NCI-H526 treated with DMSO at 0.1 percent for 48 hours (cell line): ENCODE measurements at regions not wholly inside any gene's neighbourhood (a gene's known extent, or its start where the extent isn't known, plus 50 kb on each side); places are given as distances from the start of the nearest gene placed in this dataset.

Experiments
- DNase-seq: peaks from one replicate; lab custom pipeline; 2025; lab: John Stamatoyannopoulos, UW

DNA sequence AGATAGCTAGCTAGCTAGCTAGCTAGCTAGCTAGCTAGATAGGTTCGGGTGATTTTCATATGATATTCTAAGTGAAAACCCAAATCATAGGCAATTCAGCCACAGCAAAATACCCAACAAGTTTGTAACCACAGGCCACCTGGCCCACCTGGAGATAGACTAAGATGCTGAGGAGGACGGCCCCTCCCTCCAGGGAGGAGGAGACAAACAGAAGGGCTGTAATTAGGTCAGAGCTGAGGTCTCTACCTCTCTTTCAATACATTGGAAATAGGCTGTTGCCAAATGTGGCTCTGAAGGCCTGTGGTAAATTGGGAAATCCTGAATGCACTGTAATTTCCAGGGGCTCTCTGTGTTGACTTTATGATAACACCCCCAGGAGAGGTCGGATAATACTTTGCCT is 382.2 kb downstream of the FGF9 start:
- DNase-seq = no peak

DNA sequence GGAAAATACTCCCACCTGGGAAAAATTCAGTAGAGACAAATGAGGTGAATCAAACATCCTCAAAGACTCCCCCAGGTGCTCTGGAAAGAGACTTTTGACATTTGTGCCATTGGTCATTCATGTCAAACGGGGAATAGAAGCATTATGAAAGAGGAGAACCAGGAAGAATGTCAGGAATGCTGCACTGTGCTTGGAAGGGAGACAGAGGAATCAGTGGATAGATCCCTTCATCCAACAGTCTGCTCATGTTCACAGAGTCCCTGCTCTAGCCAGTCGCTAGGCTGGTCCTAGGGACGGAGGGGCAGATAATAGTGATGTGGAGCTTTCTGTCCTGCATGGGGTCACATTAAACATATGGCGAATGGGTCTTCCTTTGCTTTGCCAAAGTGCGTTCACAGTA is 384.4 kb downstream of the FGF9 start:
- DNase-seq = no peak

DNA sequence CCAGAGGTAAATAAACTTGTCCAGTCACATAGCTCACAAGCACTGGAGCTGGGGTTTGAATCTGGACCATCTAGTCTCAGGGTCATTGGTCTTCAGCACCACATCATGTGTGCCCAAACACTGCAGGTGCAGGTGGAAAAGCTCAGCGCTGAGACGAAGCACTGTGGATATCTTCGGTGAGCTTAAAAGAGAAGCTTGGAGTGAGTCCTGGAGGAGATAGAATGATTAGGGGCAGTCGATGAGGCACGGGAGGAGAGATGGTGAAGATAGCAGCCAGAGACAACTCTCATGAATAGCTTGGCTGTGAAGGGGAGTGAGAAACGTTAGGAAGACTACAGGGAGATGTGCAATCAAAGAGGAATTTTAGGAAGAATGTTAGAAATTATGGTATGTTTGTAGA is 389.3 kb downstream of the FGF9 start:
- DNase-seq = no peak

DNA sequence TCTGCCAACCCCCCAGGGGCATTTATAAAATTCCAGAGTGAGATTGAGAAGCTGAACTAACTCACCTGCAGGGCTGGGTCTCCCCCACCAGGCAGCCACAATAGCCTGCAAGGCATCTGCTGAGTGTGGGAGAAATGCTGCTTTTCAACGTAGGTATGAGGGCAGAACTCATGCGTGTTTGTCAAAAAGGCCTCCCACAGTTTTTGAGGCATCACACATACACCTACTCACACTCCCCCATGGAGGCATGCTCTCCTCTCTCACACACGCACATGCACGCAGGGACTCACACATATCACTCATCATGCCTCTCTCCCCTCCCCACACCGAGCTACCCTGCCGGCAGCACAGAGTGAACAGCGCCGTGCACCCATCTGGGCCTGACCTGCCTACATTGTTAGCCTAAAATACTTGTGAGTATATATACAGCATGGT is 390.5 kb downstream of the FGF9 start:
- no peak for DNase-seq

DNA sequence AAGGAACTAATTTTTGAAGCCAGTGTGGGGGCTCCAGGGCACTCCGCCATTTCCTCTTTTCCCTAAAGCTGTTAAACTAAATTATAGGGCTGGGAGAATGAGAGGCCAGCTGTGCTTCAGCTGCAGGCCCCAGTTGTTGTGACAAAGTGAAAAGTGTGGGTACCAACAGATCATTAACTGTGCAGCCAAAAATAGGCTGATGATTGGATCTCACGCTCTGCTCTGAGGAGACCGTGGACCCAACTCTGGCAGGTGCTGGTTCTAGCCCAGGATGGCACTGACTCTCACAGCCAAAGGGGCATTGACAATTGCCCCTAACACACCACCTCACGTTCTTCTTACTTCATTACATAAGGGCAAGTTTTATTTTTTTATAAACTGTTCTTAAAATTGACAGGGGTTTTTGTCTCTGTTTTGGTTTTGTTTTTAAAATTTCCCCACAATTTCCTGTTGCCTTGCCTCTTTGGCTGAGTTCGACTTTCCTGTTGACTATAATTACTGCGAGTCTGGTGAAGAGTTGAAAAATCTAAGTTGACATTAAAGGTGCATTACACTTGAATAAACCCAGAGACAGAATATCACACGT is 391.0 kb downstream of the FGF9 start:
- DNase-seq = no peak

DNA sequence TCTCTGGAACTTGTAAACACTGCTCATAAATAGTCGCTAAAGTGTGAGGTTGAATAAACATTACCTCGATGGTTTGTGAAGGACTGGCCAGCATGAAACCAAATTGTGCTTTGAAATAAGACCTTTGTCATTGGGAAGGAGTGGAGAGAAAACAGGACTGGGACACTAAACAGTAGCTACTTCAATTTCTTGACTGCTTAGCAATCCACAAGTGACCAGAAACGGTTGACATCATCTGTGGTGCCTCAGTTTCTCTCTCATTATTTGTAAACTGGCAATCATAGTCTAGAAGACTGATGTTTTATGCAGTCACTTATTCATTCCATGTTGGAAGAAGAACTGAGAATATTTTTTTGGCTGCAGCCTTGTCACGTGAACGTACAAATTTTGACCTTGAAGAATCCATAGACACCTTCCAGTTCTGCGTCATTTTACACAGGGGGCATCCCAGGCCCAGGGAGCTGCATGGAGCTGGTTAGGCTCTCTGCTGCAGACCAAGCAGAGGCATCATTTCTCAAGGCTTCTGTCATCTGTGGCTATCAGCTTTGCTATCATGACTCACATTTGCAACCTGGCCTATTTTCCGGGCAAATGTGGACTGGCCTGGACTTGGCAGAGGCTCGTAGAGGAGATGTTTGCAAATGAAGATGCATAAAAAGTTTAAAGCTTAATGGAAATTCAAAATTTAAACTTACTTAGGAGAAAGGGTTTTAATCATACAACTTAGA is 391.8 kb downstream of the FGF9 start:
- no peak for DNase-seq

DNA sequence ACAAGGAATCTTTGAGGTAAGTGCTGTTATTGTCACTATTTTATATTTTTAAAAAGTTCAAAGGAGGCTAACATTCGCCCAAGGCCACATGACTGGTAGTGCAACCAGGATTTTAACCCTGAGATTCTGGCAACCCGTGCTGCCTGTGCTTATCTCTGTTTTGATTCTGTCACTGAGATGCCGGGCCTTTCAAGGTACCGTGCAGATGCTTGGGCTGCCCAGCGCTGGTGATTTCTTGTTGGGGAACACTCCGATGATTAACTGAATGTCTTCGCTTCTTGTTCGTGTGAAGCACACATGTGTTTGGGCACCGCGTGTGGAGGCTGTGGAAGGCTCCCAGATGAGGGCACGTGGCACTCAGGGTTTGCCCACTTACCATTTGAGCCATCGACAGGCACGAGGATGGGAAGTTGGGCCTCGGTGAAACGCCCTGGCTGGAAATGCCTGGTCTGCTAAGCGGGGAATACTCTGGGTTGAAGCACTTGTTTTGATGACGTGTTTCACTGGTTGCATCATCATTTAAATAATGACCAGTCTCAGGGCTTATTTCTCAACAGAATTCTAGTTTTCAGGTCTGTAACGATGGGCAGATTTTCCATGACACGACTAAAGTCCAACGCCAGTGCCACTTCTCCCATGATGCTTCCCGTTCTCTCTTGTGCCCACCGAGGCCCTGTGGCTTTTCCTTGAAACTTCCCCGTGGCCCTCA is 392.7 kb downstream of the FGF9 start:
- DNase-seq = no peak

DNA sequence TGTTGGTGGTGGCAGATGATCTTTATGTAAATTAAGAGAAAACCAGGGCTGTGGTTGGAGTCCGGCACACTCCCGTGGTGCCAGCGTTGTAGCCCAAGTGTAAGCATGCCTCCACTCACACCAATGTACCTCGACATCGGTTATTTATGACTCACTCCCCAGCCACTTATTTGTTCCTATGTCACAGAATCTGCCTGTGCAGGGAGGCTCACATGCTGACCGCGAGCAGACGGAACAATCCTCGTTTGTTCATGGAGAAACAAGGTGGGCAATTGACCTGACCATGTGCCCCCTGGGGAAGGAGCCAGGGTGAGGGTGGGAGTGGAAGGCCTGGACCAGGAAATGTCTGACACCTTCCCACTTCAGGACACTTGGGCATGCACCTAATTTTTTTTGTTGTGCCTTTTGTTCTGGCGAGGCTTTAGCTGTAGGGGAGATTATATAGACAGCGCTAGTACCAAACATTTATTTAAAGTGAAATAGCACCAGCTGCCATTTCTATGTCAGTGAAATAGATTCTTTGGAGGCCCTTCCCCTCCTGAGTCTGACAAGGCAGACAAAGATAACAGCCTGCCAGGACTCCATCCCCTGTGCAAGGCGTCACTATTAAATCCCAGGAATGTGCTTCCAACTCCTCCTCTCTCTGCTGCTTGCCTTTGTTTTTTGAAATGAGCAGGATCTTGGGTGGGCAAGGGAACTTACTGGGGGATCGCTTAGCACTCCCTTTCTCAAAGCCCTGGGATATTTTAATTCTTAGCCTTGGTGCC is 394.2 kb downstream of the FGF9 start:
- no peak for DNase-seq

DNA sequence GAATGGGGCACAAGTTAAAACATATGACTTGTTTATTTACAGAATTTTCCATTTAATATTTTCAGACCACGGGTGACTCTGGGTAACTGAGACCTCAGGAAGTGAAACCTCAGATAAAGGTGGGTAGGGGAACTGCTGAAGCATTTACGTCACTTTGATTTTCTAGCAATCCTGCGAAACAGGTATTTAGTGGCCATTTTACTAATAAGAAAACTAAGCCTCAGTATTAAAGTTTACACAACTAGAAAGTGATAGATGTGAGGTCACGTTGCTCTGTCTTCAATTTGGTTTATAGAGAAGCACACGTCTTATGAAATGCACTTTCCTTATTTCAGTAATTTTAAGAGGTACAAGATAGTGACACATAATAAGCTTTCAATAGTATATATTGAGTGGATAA is 402.8 kb downstream of the FGF9 start:
- no peak for DNase-seq

DNA sequence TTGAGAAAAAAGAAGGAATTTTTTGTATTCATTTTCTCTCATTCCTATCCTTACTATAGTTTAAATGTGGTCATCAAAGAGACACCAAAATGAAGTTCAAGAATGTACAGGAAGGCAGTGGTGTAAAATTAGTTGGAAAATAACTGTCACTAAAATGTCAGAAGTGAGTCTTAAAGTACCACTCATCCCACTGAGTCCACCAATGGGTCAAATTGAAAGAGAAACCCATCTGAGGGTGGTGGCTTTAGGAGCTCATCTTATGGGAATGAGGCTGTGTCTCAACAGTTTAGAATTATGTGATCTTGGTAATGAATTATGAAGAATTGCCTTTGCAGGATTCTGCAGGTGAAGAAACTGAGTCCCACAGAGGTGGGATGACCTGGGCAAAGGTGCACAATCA is 403.5 kb downstream of the FGF9 start:
- no peak for DNase-seq

DNA sequence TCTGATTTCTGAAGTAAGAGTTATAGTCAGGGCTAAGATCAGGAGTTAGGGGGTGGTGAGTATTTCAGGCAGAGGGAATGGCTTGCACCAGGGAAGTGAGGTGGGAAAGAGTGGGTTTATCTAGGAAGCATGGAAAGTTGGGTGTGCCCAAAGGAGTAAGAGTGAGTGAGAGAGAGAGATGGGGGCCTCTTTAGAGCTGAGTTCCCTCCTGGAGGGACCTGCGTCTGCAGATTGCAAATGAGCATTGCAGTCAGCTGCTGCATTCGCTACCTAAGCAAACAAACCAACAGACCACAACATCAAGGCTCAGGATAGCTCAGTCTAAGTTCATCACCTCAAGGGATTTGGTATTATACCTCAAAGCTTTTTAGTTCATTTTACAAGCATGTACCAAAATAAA is 405.8 kb downstream of the FGF9 start:
- DNase-seq = peak; percentile 69

DNA sequence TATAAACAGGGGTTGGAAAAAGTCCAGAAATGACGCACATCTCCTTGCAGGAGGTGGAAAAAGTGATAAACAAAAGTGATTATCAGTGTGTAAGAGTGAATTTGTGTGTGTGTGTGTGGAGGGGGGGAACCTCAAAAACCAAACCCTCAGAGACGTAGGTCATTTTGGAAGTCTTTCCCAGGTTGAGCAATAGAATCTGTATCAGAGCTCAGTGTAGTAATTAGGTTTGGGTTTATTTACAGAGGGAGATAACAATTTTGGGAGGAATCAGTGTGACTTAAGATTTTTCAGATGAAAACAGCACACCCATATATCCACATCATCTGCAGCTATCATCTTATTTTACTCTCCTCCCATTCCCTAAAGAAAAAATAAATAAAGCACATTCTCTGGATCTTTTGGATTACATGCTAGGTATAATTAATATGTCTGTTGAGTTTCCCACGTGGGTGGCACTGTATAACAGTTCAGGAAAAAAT is 406.4 kb downstream of the FGF9 start:
- no peak for DNase-seq

DNA sequence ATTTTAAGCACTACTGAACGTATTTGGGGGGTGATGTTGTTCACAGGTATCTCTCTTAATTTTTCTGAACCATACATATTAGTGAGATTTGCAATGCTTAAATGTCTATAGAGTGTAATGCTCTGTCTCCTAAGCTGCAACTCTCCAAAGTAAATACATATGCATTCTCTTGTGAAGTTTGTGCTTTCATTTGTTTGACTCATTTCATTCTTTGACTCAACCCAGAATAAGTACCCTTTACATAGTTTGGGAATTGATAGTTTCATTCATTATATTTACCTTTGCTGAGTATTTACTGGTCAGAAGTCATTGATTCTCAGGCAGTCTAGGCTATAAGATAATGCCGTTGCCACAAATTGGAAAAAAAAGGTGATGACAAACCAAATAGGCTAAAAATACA is 406.9 kb downstream of the FGF9 start:
- DNase-seq = no peak

DNA sequence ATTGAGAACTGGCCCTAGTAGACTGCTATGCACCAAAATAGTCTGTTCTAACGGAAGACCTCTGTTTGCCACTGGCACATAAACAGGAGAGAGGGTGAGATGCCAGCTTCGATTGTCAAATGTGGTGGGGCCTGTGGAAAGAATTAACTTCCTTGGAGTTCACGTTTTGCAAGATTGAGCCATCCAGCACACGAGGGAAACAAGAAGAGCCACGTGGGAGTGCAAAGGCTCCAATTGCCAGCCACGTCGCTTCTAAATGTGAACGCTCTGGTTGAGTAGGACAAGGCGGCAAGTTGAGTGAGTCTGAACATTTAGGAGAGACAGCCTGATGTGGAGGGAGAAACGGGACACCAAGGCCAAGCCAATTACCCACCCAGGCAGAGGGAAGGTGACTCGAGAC is 409.1 kb downstream of the FGF9 start:
- DNase-seq = no peak

DNA sequence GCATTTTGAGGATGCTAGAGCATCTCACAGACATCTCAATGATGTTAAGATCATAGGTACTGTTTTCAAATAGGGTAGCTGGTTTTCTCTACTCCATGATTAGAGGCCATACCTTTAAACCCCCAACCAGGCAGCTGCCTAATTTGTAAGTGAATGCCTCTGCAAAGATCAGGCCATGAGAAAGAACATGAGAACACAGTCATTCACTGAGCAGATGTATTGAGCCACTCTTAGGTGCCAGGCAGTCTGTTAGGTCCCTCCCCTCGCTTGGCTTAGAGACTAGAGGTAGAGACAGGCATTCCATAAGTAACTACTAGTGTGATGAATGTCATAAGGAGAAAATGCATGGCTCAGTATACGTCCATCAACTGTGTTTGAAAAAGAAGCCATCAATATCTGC is 410.0 kb downstream of the FGF9 start:
- DNase-seq = no peak

DNA sequence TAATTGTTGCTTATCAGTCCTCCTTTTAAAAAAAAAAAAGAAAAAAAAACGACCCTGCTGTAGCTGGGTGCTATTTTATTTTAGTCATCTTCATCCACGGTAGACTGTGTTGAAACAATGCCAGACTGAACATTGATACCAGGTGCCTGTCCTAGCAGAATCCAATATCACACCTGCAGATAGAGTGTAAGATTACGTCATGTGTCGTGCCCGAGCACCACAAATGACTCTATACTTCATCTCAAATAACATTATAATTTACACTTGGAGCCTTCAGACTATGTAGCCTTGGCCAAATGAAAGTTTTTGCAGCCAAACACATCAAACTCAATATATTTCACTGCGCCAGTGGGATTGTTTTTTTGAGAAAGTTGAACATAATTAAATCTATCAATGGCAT is 410.6 kb downstream of the FGF9 start:
- DNase-seq = no peak

DNA sequence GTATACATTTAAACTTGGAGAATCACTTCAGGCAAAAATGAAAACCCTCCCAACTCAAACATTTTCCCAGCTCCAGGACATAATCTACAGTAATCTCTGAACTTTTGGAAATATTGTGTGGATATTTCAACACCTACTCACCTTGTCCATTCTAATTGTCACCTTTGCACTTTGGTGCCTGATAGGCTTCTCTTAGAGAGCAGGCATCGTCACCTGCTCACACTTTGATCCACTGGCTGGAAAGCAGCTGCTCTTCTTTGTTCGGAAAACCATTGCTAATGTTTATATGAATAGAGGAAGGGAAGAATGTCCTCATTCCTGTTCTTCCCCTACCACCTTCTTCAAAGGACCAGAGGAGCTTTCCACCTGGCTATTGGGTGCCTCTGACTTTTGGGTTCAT is 411.2 kb downstream of the FGF9 start:
- DNase-seq = no peak

DNA sequence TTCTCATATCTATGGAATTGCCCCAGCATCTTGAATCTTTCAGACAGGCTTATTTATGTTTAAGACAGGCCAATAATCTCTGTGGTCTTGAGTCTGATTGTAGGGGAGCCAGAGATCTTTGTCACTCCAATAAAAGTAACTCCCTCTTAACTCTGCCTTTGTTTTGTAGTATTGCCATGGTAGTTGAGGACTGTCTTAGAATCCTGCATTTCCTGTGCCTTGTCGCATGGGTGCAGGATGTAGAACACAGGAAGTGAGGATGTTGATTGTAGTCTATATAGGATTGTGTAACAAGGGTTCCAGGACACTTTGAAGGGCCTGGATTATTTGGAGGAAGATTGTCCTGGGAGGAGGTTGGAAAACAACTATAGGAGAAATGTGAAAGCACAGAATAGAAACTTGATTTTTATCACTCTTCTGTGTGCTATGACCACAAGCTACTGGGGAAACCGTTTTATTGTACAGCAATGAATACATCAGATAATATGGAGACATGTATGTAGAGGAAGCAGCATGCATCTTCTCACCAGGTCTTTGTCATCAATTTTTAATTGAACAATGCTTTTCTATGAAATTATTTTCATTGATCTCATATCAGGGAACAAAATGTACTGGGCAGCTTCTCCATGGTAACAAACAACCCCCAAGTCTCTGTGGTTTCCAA is 411.7 kb downstream of the FGF9 start:
- DNase-seq = no peak

DNA sequence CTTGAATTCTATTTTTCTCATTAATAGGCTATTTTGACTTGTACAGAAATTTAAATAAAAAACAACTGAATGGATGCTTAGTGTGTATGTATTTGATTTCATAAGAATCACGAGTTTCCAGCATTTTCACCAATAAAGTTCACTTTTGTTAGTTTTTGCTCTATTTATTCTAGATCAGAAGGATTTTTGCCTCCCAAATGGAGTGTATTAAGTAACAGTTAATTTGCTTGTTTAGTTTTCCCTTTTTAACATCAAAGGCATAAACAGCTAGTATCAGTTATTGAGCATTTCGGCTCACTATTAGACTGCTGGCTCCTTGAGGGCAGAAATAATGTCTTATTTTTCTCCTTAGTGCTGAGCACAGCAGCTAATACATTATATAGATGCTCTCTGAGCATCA is 414.1 kb downstream of the FGF9 start:
- no peak for DNase-seq

DNA sequence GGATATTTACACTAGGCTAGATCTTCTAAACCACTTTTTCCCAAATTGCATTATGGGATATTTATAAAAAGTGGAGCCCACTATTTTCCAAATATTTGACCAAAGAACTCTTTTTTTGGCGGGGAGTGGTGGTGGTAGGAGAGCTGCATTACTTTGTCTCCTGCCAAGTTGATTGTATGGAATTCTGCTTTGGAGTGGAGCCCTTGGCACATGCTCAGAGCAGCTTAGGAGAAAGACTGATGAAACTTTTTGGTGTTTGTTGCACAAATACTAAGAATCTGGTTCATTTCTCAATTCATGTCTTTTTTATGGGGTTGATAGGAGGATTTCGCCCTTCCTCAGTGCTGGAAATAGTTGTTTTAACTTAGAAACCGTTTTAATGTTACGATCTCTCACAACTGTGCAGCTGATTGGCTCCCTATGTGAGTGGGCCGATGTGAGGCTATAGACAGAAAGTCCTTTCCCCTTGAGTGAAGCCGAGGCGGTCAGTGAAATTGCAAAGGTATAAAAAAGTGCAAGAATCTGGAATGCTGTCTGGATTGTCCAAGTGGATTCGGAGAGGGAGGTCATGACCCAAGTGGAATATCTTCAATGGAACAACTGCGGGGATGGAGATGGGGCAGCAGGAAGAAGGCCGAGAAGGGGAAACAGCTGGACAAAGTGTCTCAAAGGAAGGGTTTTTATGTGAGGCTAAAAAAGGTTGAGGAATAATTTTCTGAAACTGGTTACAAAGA is 415.9 kb downstream of the FGF9 start:
- DNase-seq = no peak

DNA sequence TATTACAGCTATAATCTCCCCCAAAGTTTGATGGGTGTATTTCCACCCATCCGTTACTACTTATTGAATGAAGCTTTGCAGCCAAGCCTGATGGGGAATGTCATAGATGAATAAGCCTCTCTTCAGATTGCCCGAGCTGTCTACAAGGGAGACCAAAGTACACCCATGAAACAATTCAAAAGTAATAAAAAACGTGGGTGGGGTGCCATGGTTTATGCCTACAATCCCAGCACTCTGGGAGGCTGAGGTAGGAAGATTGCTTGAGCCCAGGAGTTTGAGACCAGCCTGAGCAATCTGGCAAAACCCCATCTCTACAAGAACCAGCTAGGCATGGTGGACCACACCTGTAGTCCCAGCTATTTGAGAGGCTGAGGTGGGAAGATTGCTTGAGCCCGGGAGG is 419.2 kb downstream of the FGF9 start:
- DNase-seq = no peak
